ENCODE measurements at regions not wholly inside any gene's neighbourhood (a gene's known extent, or its start where the extent isn't known, plus 50 kb on each side); places are given as distances from the start of the nearest gene placed in this dataset.

GRCh38 chr7:155992974-155993373, 180.7 kb upstream of the SHH start:
- no peak for DNase-seq (ENCODE audit: low spot score)

GRCh38 chr7:155992538-155992937, 180.3 kb upstream of the SHH start:
- DNase-seq (ENCODE audit: low spot score): no peak

DNA sequence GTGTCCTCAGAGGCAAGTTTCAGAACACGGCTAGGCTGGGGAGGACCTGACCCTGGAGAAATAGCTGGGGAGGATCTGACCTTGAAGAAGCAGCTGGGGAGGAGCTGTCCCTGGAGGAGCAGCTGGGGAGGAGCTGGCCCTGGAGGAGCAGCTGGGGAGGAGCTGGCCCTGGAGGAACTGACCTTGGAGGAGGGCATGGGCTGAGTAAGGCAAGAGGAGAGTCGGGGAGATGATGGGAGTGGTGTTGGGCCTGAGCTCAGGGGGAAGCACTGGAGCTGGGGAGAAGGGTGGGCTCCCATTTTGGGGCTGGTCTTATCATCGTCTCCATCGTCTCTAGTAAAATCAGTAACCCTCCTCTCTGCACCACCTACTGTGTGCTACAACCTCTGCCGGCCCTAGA, 179.8 kb upstream of the SHH start:
- DNase-seq (ENCODE audit: low spot score): no peak

DNA sequence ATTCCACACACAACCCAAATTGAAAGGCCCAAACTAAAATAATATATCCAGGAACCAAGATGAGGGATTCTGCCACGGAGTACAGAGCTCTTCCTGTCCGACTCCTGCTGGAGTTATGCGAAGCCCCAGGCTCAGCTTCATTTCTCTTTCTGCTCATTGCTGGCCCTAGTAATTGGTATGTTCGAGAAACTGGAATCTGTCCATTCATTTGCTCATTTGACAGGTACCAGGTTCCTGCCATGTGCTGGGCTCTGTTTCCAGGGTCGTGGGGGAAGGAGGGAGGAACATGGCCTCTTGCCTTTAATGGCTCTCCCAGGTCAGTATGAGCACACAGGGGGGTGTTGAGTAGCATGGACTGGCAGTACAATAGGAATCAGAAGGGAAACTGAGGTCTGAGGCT, 179.2 kb upstream of the SHH start:
- no peak for DNase-seq (ENCODE audit: low spot score)

DNA sequence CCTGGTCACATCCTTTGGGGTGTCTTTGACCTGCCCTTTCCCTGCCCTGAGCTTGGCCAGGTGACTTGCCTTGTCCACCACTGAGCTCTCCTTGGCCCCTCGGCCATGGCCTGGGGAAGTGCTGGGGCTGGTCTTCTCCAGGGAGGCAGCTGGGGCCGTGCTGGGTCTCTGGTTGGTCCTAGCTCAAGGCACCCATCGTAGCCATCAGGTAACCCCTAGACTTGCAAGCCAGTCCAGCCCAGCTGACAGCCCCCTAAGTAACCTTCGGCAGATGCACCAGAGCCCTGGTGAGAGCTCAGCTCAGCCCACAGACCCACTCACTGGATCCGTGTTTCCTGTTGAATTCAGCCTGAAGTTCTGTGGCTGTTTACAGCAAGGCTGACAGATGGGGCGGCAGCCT, 176.2 kb upstream of the SHH start:
- DNase-seq (ENCODE audit: low spot score): no peak

- DNase-seq (ENCODE audit: low spot score): no peak
Observed at GRCh38 chr7:155987681-155988235, 175.5 kb upstream of the SHH start.

DNA sequence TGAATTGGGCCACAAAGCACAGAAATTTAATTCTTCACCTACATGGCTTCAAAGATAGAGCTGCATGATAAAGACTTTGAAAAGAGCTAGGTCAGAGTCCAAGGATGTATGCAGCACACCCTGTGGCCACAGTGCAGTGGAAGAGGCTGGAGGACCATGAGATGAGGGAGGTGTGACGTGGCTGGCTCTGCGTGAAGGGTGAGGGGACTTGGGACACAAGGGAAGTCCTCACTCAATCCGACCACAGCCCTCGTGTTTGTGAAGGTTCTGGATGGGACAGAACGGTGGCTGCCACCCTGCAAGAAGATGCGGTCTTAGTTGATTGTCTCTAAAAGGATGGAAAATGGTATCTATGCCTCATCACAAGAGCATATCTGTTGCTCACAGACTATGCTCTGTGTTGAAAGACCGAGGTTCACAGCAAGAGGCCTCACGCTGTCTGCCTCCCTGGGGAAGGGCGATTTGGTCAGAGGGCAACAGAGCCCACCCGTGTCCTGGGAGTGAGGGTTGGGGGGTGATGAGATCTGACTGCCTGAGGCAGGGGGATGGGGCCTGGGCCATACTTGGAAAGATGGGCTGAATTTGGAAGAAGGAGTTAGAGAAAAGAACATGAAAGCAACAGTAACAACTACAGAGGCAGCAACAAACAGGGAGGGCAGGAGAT, 174.4 kb upstream of the SHH start:
- DNase-seq (ENCODE audit: low spot score): no peak

DNA sequence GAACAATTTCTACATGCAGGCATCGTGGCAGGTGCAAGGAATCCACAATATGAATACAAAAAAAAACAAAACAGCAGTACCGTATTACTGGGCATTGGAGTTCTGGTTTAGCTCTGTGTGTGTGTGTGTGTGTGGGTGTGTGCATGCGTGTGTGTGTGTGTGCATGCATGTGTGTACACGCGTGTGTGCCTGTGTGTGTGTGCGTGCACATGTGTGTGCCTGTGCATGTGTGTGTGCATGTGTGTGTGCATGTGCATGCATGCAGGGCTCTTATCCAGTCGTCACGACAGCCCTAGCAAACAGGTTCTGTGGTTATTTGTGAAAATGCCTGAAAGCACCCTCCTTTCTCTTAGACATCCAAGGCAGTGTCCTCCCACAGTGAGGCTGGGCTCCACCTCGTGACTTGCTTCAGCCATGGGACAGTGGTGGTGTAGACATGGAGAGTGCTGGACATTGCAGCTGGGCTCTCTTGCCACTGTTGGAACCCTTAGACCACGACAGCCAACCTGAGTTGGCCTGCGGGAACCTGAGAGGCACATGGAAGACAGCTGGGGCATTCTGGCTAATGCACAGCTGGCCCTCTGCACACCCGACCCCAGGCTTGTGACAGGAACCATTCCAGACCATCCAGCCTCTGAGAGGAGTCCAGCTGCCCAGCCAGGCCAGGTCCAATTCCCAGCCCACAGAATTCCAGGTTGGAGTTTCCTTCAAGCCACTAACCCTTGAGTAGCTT, 173.4 kb upstream of the SHH start:
- no peak for DNase-seq (ENCODE audit: low spot score)

DNA sequence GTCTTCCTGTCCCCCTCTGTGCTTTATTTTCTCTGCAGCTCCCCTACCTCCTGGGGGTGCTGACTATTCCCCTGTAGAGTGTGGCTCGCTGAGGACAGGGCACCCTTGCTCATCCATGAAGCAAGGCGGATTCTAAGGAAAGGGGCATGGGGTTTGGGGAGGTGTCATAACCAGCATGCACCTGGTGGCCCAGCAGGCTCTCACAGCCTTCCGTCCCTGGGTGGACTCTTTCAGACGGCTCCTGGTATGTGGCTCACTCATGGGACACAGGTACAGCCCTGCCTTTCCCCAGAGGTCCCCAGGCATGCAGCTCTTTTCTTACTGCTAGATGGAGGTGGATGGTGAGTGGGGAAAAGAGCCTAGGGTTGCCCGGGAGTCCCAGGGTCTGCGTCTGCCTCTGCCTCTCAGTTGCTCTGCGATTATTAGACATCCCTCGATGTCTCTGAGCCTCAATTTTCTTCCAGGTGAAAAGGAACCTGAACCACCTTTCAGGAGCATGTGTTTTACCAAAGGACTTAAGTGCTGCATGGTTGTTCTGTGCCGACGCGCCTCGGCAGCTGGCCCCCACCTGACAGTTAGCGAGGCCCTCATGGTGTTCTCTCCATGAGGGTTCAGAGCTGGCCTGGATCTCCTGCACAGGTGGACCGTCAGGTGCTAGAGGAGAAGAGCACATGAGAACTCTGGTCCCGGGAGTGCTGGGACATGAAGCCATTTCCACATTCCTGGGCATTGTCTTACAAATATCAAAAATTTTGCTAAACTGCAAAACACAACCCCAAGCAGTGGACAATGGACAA, 172.5 kb upstream of the SHH start:
- DNase-seq (ENCODE audit: low spot score): no peak

DNA sequence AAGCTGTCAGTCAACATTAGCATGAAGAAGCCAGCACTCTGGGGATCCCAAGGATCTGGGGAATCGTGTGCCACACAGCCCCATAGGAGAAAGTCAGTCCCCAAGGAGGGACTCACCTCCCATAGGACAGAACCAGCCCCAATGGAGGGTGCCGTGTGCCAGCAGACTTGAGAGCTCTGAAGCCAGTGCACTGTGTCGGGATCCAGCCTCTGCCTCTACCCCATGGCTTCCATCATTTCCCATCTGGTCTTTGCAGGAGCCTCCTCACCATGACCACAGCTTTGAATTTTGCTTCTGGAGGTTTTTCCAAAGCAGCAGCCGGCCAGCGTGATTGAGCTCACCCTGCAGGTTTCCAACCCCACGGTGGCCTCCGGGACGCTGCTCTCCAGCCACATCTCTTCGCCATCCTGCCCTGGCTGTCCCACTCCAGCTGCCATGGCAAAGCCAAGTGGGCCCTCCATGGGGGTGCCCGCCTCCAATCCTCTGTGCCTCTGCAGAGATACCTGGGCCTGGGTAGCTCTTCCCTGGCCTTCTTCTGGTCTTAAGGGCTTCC, 171.8 kb upstream of the SHH start:
- no peak for DNase-seq (ENCODE audit: low spot score)

DNA sequence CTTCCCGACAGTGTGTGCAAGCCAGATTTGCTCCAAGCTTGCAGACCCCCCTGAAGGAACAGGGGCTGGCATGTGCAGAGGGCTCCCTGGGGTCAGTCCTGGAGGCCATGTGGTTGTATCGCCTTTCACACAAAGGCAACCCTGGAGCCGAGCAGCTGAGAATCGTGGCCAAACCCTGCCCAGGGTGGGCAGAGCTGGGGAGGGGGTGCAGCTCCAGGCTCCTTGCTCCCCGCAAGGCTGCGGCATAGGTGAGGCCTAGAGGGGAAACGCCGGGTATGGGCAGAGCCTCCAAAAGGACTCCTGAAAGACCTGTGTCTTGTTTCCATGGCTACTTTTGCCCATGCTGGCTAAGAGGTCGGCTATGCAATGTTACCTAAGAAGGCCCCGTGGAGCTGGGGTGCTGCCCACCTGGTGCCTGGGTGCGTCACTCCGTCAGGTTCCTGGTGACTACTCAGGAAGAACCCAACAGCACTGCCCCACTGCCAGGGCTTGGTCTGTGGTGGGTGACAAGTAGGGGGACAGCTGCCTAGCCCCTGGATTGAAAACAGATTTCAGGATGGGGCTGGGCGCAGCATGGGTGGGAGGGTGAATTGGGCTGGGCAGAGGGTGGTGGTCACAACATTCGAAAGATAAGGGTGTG, 171.0 kb upstream of the SHH start:
- no peak for DNase-seq (ENCODE audit: low spot score)

- no peak for DNase-seq (ENCODE audit: low spot score)
Observed at GRCh38 chr7:155981703-155982102, 169.4 kb upstream of the SHH start.

- DNase-seq (ENCODE audit: low spot score): no peak
Observed at GRCh38 chr7:155980841-155981240, 168.6 kb upstream of the SHH start.

DNA sequence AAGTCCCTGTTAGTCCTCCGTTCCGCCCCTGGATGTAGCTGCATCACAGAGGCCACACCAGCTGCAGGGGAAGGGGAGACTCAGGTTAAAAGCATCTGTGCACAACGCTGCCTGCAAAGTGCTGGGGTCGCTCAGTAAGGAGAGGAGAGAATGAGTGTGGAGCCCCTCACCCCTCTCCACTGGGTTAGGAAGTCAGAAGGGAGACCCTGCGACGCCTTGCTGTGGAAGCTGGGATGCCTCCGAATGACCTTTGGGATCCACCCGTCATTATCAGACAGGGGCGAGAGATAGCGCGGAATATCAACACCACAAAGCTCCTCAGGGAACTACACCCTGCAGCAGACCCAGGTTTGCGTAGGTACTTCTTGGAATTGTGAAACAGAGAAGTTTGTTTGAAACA, 167.7 kb upstream of the SHH start:
- no peak for DNase-seq (ENCODE audit: low spot score)

DNA sequence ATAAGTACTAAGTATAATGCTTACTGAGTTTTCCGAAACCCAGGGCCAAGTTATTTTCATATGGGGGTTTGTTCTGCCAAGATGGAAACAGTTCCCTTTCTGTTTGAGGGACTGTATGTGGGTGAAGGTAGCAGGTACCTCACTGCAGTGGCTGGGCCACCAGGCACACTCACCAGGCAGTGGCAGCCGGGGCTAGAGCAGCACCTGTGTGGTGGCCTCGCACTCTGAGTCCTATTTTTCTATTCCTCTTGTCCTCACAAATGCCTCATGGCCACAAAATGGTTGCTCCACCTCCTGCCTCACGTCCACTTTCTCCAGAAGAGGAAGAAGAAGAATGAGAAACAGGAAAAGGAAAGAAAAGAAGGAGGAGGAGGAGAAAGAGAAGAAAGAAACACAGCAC, 167.3 kb upstream of the SHH start:
- DNase-seq (ENCODE audit: low spot score): no peak

GRCh38 chr7:155975490-155975889, 163.2 kb upstream of the SHH start:
- no peak for DNase-seq (ENCODE audit: low spot score)

DNA sequence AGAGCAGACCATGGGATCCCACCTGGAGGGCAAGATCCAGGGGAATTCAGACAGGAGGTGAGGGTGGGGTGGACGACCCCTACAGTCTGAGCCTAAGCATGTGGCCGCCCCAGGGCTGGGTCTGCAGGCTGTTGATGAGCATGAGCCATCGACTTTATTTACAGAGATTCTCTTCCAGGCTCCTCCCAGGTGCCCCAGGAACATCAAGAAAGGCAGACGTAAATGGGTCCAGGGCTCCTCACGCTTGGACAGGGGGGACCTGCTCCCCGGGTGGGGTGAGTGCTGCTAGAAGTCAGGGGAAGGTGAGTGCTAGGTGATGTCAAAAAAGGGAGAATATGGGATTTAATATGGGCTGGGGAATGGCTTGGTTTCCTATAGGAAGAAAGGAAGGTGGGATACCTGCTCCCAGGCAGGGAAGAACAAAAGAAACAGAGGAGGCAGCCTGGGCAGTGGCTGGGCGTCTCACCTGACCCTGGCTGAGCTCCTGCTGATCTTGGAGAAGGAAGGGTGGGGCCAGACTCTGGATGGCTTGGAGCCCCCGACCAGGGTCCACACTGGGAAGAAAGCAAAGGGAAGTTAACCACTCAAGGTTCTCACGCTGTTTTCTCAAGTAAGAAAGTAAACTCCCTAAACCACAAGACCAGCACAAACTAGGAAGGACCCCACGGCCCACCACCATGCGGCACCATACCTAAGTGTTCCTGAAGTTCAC, 162.1 kb upstream of the SHH start:
- no peak for DNase-seq (ENCODE audit: low spot score)

GRCh38 chr7:155973451-155973997, 161.3 kb upstream of the SHH start:
- DNase-seq (ENCODE audit: low spot score): no peak

- DNase-seq (ENCODE audit: low spot score): no peak
Observed at GRCh38 chr7:155972651-155973390, 160.6 kb upstream of the SHH start.

- DNase-seq (ENCODE audit: low spot score): no peak
Observed at GRCh38 chr7:155972247-155972646, 160.0 kb upstream of the SHH start.

Data from CD4-positive, alpha-beta T cell treated with Interleukin-15 for 4 hours (primary cell).